ENCODE measurements at regions not wholly inside any gene's neighbourhood (a gene's known extent, or its start where the extent isn't known, plus 50 kb on each side); places are given as distances from the start of the nearest gene placed in this dataset.
A peak's percentile ranks its signal among the peaks of the same experiment; 100 is the strongest.

DNA sequence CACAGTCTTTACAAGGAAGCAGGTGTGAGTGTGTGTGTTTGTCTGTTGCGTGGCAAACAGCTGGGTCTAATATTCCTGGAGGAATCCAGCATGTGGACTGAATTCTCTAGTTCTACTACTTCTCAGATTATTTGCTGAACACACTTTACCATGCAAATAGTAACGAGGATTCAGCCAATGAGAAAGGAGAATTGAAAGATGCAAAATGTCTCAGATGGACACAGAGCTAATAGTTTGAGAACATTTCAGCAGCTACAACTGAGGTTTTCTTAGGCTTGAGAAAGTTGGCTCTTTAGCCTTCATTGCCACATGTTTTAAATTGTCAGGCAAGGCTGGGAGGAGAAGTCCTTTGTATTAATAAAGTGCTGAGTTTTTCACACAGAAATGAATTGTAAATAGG, 568.0 kb upstream of the MDFIC2 start:
- intact Hi-C loops (cut with DNase I), result no loop called here
- Histone ChIP-seq H3K36me3 (no peaks in the 10 kb centered on the region), H3K27me3 (no peaks in the 10 kb centered on the region), H3K27ac (no peak overlapping the region), H3K4me1 (no peaks in the 10 kb centered on the region), H3K9me3 (no peaks in the 10 kb centered on the region), H3K4me3 (no peak overlapping the region)
- no peak for DNase-seq
- no peak for TF ChIP-seq EP300 (IDR thresholded peaks at IDR 0.05)
- WGBS, 2 donors, result 69 to 84% methylated on average over 2 of the region's 2 CpGs

DNA sequence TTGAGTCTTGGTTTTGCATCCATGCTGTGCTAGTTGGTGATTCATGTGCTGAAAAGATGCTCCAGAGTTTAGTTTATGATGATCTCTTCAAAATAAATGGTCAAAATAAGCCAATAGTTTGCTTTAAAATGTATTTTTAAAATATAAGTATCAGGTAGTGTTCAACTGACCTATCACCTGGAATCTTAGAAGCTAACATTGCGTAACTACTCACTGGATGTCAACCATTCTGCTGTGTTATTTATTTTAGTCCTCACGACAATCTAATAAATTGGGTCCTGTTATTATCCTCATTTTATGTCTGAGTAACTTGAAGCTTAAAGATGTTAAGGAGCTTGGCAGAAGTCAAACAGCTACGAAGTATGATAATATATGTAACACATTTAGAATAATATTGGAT, 563.7 kb upstream of the MDFIC2 start:
- Histone ChIP-seq H3K27ac (no peak overlapping the region), H3K4me1 (no peaks in the 10 kb centered on the region), H3K27me3 (no peaks in the 10 kb centered on the region), H3K36me3 (no peaks in the 10 kb centered on the region), H3K9me3 (no peaks in the 10 kb centered on the region), H3K4me3 (no peak overlapping the region)
- no peak for DNase-seq
- 64 to 81% methylated on average over 3 of the region's 3 CpGs for WGBS, 2 donors
- TF ChIP-seq EP300 (IDR thresholded peaks at IDR 0.05) (no peak), POLR2AphosphoS5 (IDR thresholded peaks at IDR 0.05) (no peak), POLR2A (IDR thresholded peaks at IDR 0.05) (no peak)
- TF ChIP-seq, protein P1, sequence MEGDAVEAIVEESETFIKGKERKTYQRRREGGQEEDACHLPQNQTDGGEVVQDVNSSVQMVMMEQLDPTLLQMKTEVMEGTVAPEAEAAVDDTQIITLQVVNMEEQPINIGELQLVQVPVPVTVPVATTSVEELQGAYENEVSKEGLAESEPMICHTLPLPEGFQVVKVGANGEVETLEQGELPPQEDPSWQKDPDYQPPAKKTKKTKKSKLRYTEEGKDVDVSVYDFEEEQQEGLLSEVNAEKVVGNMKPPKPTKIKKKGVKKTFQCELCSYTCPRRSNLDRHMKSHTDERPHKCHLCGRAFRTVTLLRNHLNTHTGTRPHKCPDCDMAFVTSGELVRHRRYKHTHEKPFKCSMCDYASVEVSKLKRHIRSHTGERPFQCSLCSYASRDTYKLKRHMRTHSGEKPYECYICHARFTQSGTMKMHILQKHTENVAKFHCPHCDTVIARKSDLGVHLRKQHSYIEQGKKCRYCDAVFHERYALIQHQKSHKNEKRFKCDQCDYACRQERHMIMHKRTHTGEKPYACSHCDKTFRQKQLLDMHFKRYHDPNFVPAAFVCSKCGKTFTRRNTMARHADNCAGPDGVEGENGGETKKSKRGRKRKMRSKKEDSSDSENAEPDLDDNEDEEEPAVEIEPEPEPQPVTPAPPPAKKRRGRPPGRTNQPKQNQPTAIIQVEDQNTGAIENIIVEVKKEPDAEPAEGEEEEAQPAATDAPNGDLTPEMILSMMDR (IDR thresholded peaks at IDR 0.05), result no peak
- intact Hi-C loops (cut with DNase I), result no loop called here

DNA sequence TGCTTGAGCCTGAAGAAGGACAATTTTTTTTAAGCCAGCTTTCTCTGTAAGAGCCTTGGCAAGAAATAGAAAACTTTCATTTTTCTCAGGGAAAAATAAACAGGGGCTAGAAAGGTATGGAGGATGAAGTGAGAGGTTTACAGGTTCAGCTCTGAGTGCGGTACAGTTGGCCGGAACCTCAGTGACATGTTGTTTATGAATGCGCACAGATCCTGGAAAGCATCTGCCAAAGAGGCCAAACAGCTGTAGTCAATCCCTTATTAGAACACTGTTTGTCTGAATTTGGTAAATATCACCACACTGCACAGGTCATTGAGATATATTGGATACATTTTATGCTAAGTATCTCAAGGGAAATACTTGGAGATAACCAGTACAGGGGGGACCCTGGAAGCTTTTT, 561.8 kb upstream of the MDFIC2 start:
- Histone ChIP-seq H3K36me3 (no peaks in the 10 kb centered on the region), H3K27me3 (no peaks in the 10 kb centered on the region), H3K4me3 (no peak overlapping the region), H3K4me1 (no peaks in the 10 kb centered on the region), H3K9me3 (no peaks in the 10 kb centered on the region), H3K27ac (no peak overlapping the region)
- peak in 2 of 4 donors; percentile 10 to 11 for TF ChIP-seq POLR2AphosphoS5 (IDR thresholded peaks at IDR 0.05)
- TF ChIP-seq, protein P1 (IDR thresholded peaks at IDR 0.05), result no peak
- intact Hi-C loops (cut with DNase I), result no loop called here
- 82 to 95% methylated on average over 3 of the region's 3 CpGs for WGBS, 2 donors
- DNase-seq, result no peak

DNA sequence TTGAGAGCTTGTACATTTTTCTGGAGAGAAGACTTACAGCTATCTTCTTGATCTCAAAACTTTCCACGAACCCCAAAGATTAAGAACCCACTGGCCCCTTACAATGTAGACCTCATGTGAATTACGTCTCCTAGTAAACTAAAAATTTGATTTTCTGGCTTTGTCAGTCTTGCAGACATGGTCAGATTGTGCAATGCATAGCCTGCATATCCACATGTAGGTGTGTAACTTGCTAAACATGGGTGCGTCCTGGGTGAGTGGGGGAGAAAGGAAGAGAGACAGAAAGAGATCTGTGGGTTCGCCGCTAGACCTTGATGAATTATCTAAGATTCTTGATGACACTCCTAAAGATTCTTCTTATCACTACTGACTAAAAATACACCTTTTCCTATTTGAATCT, 561.2 kb upstream of the MDFIC2 start:
- Histone ChIP-seq H3K4me1 (no peaks in the 10 kb centered on the region), H3K9me3 (no peaks in the 10 kb centered on the region), H3K27me3 (no peaks in the 10 kb centered on the region), H3K4me3 (no peak overlapping the region), H3K27ac (no peak overlapping the region), H3K36me3 (no peaks in the 10 kb centered on the region)
- DNase-seq, result no peak
- intact Hi-C loops (cut with DNase I), result no loop called here
- TF ChIP-seq, protein P1 (IDR thresholded peaks at IDR 0.05), result no peak
- no peak for TF ChIP-seq EP300 (IDR thresholded peaks at IDR 0.05)
- TF ChIP-seq POLR2A (IDR thresholded peaks at IDR 0.05), result no peak
- no peak for TF ChIP-seq POLR2AphosphoS5 (IDR thresholded peaks at IDR 0.05)
- WGBS, 2 donors, result 84 to 91% methylated on average over 5 of the region's 5 CpGs

DNA sequence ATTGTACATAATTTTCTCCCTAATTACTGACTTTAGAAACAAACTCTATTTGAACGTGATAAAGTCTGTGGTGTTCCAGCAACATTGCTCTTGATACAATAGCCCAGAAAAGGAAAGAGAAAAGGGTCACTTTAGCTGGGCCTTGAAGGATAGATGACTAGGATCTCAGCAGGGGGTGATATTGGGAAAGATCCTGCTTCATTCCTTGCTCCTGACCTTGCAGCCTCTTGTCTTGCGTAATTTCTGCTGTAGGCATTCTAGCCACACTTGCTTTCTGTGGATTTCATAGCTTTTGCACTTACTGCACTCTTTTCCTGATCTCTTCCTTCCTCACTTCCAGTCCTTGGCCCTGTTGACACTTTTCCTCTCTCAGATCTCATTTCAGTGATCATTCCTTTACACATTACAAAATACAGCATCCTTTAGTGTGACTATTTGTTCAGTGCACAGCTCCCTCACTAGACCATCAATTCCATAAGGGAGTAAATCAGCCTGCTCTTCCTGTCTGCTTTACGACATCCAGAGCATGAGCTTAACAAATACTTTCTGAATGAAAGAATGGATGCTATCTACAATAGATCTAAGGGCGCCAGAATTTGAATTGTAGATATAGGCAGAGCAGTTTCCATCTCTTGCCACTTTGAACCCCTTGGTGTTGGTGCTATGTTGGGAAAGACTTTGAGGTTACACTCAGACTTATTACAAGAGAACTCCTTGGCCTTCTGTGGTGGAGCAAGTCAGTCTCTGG, 559.6 kb upstream of the MDFIC2 start:
- intact Hi-C loops (cut with DNase I), result no loop called here
- WGBS, 2 donors, result 73 to 85% methylated on average over 4 of the region's 4 CpGs

DNA sequence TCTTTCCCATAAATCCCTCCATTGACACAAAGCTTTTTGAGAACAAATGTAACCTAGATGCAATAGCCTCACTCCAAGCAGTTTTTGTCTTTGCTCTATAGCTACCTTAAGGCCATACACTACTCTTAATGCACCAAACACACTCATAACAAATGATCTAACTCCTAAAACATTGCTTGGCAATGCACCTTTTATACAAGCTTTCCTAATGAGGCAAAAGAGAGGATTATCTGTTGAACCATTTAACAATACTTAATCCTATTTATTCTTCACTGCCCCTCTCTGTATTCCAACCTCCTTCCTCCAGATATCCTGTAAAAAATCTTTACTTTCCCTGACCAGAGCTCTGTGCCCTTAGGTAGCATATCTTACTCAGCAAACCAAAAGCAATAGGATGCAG, 558.1 kb upstream of the MDFIC2 start:
- intact Hi-C loops (cut with DNase I), result no loop called here
- H3K9me3 ChIP-seq, result no peaks in the 10 kb centered on the region
- H3K36me3 ChIP-seq, result no peaks in the 10 kb centered on the region
- H3K4me1 ChIP-seq, result no peaks in the 10 kb centered on the region
- TF ChIP-seq, protein P1 (IDR thresholded peaks at IDR 0.05), result no peak
- TF ChIP-seq EP300 (IDR thresholded peaks at IDR 0.05) (no peak), POLR2AphosphoS5 (IDR thresholded peaks at IDR 0.05) (no peak), POLR2A (IDR thresholded peaks at IDR 0.05) (no peak)
- H3K27ac ChIP-seq, result no peak overlapping the region
- no peak for DNase-seq
- H3K4me3 ChIP-seq, result no peak overlapping the region
- no peaks in the 10 kb centered on the region for H3K27me3 ChIP-seq

More for the DNA sequence above, 559.6 kb upstream of the MDFIC2 start:
- Histone ChIP-seq H3K4me3 (no peak overlapping the region), H3K4me1 (no peaks in the 10 kb centered on the region), H3K9me3 (no peaks in the 10 kb centered on the region), H3K27me3 (no peaks in the 10 kb centered on the region), H3K36me3 (no peaks in the 10 kb centered on the region), H3K27ac (no peak overlapping the region)
- DNase-seq, result no peak
- peak in 1 of 4 donors; percentile 11 for TF ChIP-seq POLR2AphosphoS5 (IDR thresholded peaks at IDR 0.05)
- no peak for TF ChIP-seq POLR2A (IDR thresholded peaks at IDR 0.05)
- no peak for TF ChIP-seq EP300 (IDR thresholded peaks at IDR 0.05)

Data from sigmoid colon (tissue), 6 donors.